Heart left ventricle (tissue), 13 donors: ENCODE measurements at regions not wholly inside any gene's neighbourhood (a gene's known extent, or its start where the extent isn't known, plus 50 kb on each side); places are given as distances from the start of the nearest gene placed in this dataset.

Experiments
- POLR2A ChIP-seq, 2 donors: fragments of 450-650 bp; IDR thresholded peaks; one replicate each; pipeline ENCODE4 v1.6.1; 2017; ENCODE audit warnings: antibody characterized with exemption in 2 of 2, mild to moderate bottlenecking in 2 of 2, moderate library complexity in 2 of 2
- TF ChIP-seq, protein P1 (sequence below), 12 donors: fragments of 200-600 bp; sonication (generic) in 4 of 12; IDR thresholded peaks; one replicate each; pipeline versions ENCODE4 v1.5.0 to v1.8.0; 2018 to 2022; ENCODE audit warnings: antibody characterized with exemption in 12 of 12, mild to moderate bottlenecking in 5 of 12
- donor health status: ischemic (EF 13 %, LVEDD 7.1; RV severe dilation, severe dysfunction).
- donor health status: DM: no; HTN: yes; CAD: no.
- donor health status: DM: no; HTN: no; CAD: no.
- donor health status: ischemic (EF 25% LVEDD 6.9; RV normal size, moderate dysfunction).
- donor health status: ischemic (EF 25% LVEDD 5.7; RV mildly dilated, moderate dysfunction).
- donor health status: ischemic (EF 35%, LVEDD 5.7; RV mildly dilated, moderate dysfunction).
- donor health status: nonischemic (EF 11% LVEDD 7.7; RV severe dilation, severe dysfunction).
- donor health status: DM: yes; HTN: yes; CAD: no.
- donor health status: PGD.
- donor health status: ischemic (EF 29% LVEDD 5.4; RV normal size, mild dysfunction).
- donor health status: nonischemic (EF 23%, LVEDD 6.1; RV moderate dilation, normal function).

DNA sequence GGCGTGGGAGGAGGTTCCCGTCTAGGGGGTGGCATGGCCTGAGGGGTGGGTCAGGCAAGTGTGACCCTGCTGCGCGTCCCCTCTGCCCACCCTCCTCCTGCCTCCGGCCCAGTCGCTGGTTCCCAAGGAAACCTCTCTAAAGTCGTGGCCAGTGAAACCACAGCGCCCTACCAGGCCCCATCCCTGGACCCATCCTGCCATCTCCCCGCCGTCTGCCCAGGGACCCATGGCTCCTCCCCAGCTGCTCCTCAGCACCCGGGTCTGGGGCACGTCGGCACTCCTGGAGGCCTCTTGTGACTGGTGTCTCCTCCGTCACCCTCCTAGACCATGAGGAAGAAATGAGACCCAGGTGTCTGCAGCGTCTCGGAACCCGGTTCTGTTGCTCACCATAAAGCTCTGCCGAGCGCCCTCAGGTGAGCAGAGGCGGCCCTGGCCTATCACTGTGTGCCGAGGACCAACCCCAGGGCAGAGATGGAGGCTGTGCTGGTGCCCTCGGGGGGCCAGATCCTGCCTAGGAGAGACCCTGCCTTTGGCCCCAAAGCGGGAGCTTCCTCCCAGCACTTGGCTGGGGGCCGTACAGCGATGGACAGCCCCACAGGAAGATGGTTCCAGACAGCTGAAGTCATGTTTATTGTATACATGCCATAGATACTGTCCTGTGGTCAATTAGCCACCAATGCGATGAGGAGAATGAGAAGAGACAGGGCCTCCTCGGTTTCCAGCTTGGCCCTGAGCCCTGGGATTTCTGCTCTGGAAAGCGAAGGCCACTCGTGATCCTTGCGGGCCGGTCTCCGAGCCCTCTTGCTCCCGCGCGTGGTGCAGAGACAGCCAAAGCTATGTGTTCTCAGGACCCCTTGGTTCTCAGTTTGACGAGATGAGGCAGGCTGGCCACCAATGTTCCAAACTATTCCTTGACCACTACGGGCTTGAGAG lies 222.5 kb upstream of the RTL1 start:
- TF ChIP-seq, protein P1, sequence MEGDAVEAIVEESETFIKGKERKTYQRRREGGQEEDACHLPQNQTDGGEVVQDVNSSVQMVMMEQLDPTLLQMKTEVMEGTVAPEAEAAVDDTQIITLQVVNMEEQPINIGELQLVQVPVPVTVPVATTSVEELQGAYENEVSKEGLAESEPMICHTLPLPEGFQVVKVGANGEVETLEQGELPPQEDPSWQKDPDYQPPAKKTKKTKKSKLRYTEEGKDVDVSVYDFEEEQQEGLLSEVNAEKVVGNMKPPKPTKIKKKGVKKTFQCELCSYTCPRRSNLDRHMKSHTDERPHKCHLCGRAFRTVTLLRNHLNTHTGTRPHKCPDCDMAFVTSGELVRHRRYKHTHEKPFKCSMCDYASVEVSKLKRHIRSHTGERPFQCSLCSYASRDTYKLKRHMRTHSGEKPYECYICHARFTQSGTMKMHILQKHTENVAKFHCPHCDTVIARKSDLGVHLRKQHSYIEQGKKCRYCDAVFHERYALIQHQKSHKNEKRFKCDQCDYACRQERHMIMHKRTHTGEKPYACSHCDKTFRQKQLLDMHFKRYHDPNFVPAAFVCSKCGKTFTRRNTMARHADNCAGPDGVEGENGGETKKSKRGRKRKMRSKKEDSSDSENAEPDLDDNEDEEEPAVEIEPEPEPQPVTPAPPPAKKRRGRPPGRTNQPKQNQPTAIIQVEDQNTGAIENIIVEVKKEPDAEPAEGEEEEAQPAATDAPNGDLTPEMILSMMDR (IDR thresholded peaks at IDR 0.05), result no peak
- no peak for TF ChIP-seq POLR2A (IDR thresholded peaks at IDR 0.05)
